ENCODE measurements at regions not wholly inside any gene's neighbourhood (a gene's known extent, or its start where the extent isn't known, plus 50 kb on each side); places are given as distances from the start of the nearest gene placed in this dataset.

GRCh38 chr2:103155308-103155707 lies 393.5 kb downstream of the TMEM182 start:
- no peak for TF ChIP-seq CTCF (IDR thresholded peaks at IDR 0.05)
- no peak for TF ChIP-seq POLR2A (IDR thresholded peaks at IDR 0.05)
